Smooth muscle cell (in vitro differentiated cells): ENCODE measurements at regions not wholly inside any gene's neighbourhood (a gene's known extent, or its start where the extent isn't known, plus 50 kb on each side); places are given as distances from the start of the nearest gene placed in this dataset.

Experiments used
- DNase-seq: peaks from one replicate; lab custom pipeline; 2025; ENCODE audit not compliant: unreplicated experiment; lab: John Stamatoyannopoulos, UW
- H2AFZ ChIP-seq: fragments of 200-600 bp; sonication (generic); 2 replicates; pipeline ENCODE4 v1.6.0; 2016; ENCODE audit warnings: antibody characterized with exemption, low read depth, mild to moderate bottlenecking
- H3F3A ChIP-seq: fragments of 200-600 bp; sonication (generic); 2 replicates; pipeline ENCODE4 v1.6.0; 2017; ENCODE audit warnings: antibody characterized with exemption, low read depth
- H3K27ac ChIP-seq: fragments of 200-600 bp; sonication (generic); 2 replicates; pipeline ENCODE4 v1.5.1; 2016; ENCODE audit warnings: low read depth, mild to moderate bottlenecking
- H3K27me3 ChIP-seq: fragments of 200-600 bp; sonication (generic); 2 replicates; pipeline ENCODE4 v1.6.1; 2016; ENCODE audit warnings: low read depth, mild to moderate bottlenecking
- H3K36me3 ChIP-seq: fragments of 200-600 bp; sonication (generic); 2 replicates; pipeline ENCODE4 v1.5.1; 2016; ENCODE audit warnings: low read depth
- H3K4me1 ChIP-seq: fragments of 200-600 bp; sonication (generic); 2 replicates; pipeline ENCODE4 v1.5.1; 2016; ENCODE audit warnings: low read depth
- H3K4me2 ChIP-seq: fragments of 200-600 bp; sonication (generic); 2 replicates; pipeline ENCODE4 v1.6.0; 2016; ENCODE audit warnings: mild to moderate bottlenecking
- H3K4me3 ChIP-seq: fragments of 200-600 bp; sonication (generic); 2 replicates; pipeline ENCODE4 v1.5.1; 2016; ENCODE audit warnings: mild to moderate bottlenecking
- H3K79me2 ChIP-seq: fragments of 200-600 bp; sonication (generic); 2 replicates; pipeline ENCODE4 v1.6.0; 2016; ENCODE audit warnings: low read depth, mild to moderate bottlenecking
- H3K9ac ChIP-seq: fragments of 200-600 bp; sonication (generic); 2 replicates; pipeline ENCODE4 v1.6.0; 2016; ENCODE audit warnings: low read depth
- H3K9me3 ChIP-seq: fragments of 200-600 bp; sonication (generic); replicated peaks from 2 replicates; pipeline ENCODE4 v1.5.1; 2016; ENCODE audit warnings: low read depth
- H4K20me1 ChIP-seq: fragments of 200-600 bp; sonication (generic); 2 replicates; pipeline ENCODE4 v1.6.0; 2016; ENCODE audit warnings: low read depth
- WGBS: methylation state at CpG from one replicate; pipeline ENCODE4 v1.1.7; 2016; ENCODE audit warnings: low lambda C conversion rate; 5-methylcytosine and 5-hydroxymethylcytosine counted together
- TF ChIP-seq, protein P1 (sequence below): fragments of 200-600 bp; sonication (generic); IDR thresholded peaks from 2 replicates; pipeline ENCODE4 v1.5.1; 2017; ENCODE audit warnings: borderline replicate concordance, mild to moderate bottlenecking, antibody characterized with exemption; ENCODE audit not compliant: insufficient read depth, poor library complexity, severe bottlenecking

- Histone ChIP-seq H3K9ac (no peak overlapping the region), H3K79me2 (no peaks in the 10 kb centered on the region), H3F3A (no peaks in the 10 kb centered on the region), H3K9me3 (no peaks in the 10 kb centered on the region), H3K4me2 (no peak overlapping the region), H3K36me3 (no peaks in the 10 kb centered on the region), H3K27ac (no peak overlapping the region), H2AFZ (no peak overlapping the region), H4K20me1 (no peaks in the 10 kb centered on the region), H3K4me1 (no peaks in the 10 kb centered on the region), H3K27me3 (no peaks in the 10 kb centered on the region), H3K4me3 (no peak overlapping the region)
- 73% methylated on average over 8 of the region's 8 CpGs for WGBS
- DNase-seq = no peak
- TF ChIP-seq, protein P1, sequence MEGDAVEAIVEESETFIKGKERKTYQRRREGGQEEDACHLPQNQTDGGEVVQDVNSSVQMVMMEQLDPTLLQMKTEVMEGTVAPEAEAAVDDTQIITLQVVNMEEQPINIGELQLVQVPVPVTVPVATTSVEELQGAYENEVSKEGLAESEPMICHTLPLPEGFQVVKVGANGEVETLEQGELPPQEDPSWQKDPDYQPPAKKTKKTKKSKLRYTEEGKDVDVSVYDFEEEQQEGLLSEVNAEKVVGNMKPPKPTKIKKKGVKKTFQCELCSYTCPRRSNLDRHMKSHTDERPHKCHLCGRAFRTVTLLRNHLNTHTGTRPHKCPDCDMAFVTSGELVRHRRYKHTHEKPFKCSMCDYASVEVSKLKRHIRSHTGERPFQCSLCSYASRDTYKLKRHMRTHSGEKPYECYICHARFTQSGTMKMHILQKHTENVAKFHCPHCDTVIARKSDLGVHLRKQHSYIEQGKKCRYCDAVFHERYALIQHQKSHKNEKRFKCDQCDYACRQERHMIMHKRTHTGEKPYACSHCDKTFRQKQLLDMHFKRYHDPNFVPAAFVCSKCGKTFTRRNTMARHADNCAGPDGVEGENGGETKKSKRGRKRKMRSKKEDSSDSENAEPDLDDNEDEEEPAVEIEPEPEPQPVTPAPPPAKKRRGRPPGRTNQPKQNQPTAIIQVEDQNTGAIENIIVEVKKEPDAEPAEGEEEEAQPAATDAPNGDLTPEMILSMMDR = no peak
These were observed 115.5 kb upstream of the RAB27B start for GRCh38 chr18:54712758-54713157.

- Histone ChIP-seq H3K4me3 (no peak overlapping the region), H3K4me2 (no peak overlapping the region), H3K4me1 (no peaks in the 10 kb centered on the region), H3K27me3 (no peaks in the 10 kb centered on the region), H4K20me1 (no peaks in the 10 kb centered on the region), H3K9me3 (no peaks in the 10 kb centered on the region), H3F3A (no peaks in the 10 kb centered on the region), H3K27ac (no peak overlapping the region), H2AFZ (no peak overlapping the region), H3K79me2 (no peaks in the 10 kb centered on the region), H3K9ac (no peak overlapping the region), H3K36me3 (no peaks in the 10 kb centered on the region)
- TF ChIP-seq, protein P1 = no peak
- 93% methylated on average over 4 of the region's 4 CpGs for WGBS
- DNase-seq = no peak
These were observed 114.9 kb upstream of the RAB27B start for GRCh38 chr18:54713386-54713785.

DNA sequence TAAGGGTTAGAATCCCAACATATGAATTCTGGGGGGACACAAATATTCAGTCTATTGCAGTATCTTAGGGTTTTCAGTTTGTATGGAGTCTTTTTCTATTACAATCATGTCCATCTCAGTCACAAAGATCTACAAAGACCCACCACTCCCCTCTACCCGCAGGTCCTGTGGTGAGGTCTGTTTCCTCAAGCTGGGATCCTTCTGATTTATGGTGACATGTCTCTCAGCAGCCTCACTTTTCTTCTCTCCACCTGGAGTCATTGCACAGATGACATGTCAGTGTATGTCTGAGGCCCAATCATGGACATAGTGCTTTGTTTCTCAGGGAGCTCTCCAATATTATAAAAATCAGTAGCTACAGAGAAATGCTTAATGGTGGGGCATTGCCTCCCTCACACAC, 113.4 kb upstream of the RAB27B start:
- WGBS = 82% methylated on average over 1 of the region's 1 CpG
- H3K79me2 ChIP-seq = no peaks in the 10 kb centered on the region
- no peaks in the 10 kb centered on the region for H4K20me1 ChIP-seq
- H3K9me3 ChIP-seq = no peaks in the 10 kb centered on the region
- DNase-seq = no peak
- no peaks in the 10 kb centered on the region for H3K36me3 ChIP-seq
- H3K4me3 ChIP-seq = no peak overlapping the region
- H3K4me2 ChIP-seq = no peak overlapping the region
- H2AFZ ChIP-seq = no peak overlapping the region
- no peak overlapping the region for H3K9ac ChIP-seq
- TF ChIP-seq, protein P1 = no peak
- H3K4me1 ChIP-seq = no peaks in the 10 kb centered on the region
- no peaks in the 10 kb centered on the region for H3F3A ChIP-seq
- H3K27me3 ChIP-seq = no peaks in the 10 kb centered on the region
- H3K27ac ChIP-seq = no peak overlapping the region

GRCh38 chr18:54716586-54716985, 111.7 kb upstream of the RAB27B start:
- Histone ChIP-seq H3K9me3 (no peaks in the 10 kb centered on the region), H3F3A (no peaks in the 10 kb centered on the region), H3K79me2 (no peaks in the 10 kb centered on the region), H3K27me3 (no peaks in the 10 kb centered on the region), H3K36me3 (no peaks in the 10 kb centered on the region), H3K4me3 (no peak overlapping the region), H4K20me1 (no peaks in the 10 kb centered on the region), H3K9ac (no peak overlapping the region), H3K27ac (no peak overlapping the region), H2AFZ (no peak overlapping the region), H3K4me1 (no peaks in the 10 kb centered on the region), H3K4me2 (no peak overlapping the region)
- TF ChIP-seq, protein P1 = no peak
- 92% methylated on average over 2 of the region's 2 CpGs for WGBS
- DNase-seq = no peak
